Brain microvascular endothelial cell (primary cell): ENCODE measurements at regions not wholly inside any gene's neighbourhood (a gene's known extent, or its start where the extent isn't known, plus 50 kb on each side); places are given as distances from the start of the nearest gene placed in this dataset.

Experiments
- DNase-seq: peaks from one replicate; pipeline ENCODE4 v3.0.0-alpha.2; 2020
- H3K27ac ChIP-seq: fragments of 250-450 bp; sonication (Bioruptor Pico); 2 replicates; pipeline ENCODE4 v1.5.1; 2020; ENCODE audit warnings: mild to moderate bottlenecking, moderate library complexity
- H3K27me3 ChIP-seq: fragments of 250-450 bp; sonication (Bioruptor Pico); replicated peaks from 2 replicates; pipeline ENCODE4 v1.5.1; 2020; ENCODE audit warnings: mild to moderate bottlenecking
- H3K36me3 ChIP-seq: fragments of 250-450 bp; sonication (Bioruptor Pico); replicated peaks from 2 replicates; pipeline ENCODE4 v1.5.1; 2020; ENCODE audit warnings: mild to moderate bottlenecking
- H3K4me3 ChIP-seq: 2 replicates; pipeline ENCODE4 v1.5.1; 2011; ENCODE audit warnings: low read depth, mild to moderate bottlenecking, control low read depth, low read length, moderate library complexity
- in situ Hi-C: cut with HindIII; loops from 2 replicates; pipeline ENCODE4 v1.10.0; 2017; ENCODE audit warnings: low sequenced_read_pairs, low pct_ligation_motif_present
- TF ChIP-seq, protein P1 (sequence below): IDR thresholded peaks from 2 replicates; pipeline ENCODE4 v1.5.1; 2011; ENCODE audit warnings: low read depth, mild to moderate bottlenecking, moderate library complexity, low read length, control low read depth, inconsistent platforms; ENCODE audit errors: missing control alignments

DNA sequence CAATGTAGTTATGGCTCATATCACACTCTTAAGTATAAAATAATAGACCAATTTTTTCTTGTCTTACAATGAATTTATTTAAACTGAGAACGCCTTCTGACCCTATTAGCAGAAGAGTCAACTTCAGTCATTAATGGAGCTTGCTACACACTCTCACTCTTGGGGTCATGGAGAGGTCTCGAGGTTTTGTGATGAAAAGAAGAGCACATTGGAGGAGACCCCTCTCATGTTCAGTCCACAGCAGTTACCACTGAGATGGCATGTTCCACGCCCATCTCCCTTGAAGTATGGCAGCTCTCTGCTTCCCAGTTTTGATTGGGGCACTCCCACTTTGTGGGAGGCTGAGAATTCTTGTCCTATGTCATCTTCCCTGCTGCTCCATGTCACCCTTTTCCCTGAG, 266.4 kb downstream of the RPS29 start:
- in situ Hi-C loops, result no loop called here
- H3K27me3 ChIP-seq, result no peaks in the 10 kb centered on the region
- TF ChIP-seq, protein P1, sequence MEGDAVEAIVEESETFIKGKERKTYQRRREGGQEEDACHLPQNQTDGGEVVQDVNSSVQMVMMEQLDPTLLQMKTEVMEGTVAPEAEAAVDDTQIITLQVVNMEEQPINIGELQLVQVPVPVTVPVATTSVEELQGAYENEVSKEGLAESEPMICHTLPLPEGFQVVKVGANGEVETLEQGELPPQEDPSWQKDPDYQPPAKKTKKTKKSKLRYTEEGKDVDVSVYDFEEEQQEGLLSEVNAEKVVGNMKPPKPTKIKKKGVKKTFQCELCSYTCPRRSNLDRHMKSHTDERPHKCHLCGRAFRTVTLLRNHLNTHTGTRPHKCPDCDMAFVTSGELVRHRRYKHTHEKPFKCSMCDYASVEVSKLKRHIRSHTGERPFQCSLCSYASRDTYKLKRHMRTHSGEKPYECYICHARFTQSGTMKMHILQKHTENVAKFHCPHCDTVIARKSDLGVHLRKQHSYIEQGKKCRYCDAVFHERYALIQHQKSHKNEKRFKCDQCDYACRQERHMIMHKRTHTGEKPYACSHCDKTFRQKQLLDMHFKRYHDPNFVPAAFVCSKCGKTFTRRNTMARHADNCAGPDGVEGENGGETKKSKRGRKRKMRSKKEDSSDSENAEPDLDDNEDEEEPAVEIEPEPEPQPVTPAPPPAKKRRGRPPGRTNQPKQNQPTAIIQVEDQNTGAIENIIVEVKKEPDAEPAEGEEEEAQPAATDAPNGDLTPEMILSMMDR, result no peak
- H3K36me3 ChIP-seq, result no peaks in the 10 kb centered on the region
- no peak overlapping the region for H3K27ac ChIP-seq
- DNase-seq, result no peak
- H3K4me3 ChIP-seq, result no peak overlapping the region

DNA sequence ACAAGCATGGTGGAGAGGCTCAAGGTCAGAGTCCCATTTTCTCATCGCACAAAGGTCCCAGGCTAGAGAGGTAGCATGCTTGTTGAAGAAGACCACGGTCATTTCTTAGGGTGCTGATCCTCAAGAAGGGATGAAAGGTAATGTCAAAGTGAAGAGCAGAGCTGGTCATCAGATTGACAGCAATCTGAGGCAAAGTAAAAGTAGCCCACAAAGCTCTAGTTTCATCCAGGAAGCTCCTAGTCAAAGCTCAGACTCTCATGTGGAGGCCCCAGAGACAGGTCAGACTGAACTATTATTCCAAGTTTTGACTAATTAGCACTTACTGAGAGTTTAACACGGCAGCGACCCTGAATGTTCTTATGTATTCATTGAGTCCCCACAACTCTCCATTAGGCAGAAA, 270.6 kb downstream of the RPS29 start:
- DNase-seq, result no peak
- H3K27me3 ChIP-seq, result no peaks in the 10 kb centered on the region
- H3K27ac ChIP-seq, result no peak overlapping the region
- no peak overlapping the region for H3K4me3 ChIP-seq
- in situ Hi-C loops, result no loop called here
- no peaks in the 10 kb centered on the region for H3K36me3 ChIP-seq
- TF ChIP-seq, protein P1, result no peak

DNA sequence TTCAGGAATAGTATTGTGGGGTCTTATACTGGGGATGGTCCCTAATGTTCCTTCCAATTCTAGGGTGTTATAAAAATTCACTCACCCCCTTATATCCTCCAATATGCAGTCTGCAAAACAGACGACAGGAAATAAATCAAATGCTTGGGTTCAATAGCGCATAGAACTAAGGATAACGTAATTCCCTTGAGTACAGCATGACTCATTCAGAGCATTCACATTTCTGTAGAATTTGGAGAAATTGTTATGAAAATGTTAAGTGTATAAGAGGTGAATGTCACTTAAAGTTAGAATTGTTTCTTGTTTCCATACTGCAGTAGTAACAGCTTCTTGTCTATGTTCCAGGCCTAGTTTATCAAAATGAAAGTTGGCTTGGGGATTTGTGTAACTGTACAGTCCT, 271.4 kb downstream of the RPS29 start:
- Histone ChIP-seq H3K27ac (peak overlapping the region; percentile 50), H3K36me3 (no peaks in the 10 kb centered on the region), H3K27me3 (no peaks in the 10 kb centered on the region), H3K4me3 (no peak overlapping the region)
- TF ChIP-seq, protein P1, result no peak
- in situ Hi-C loops, result no loop called here
- peak; percentile 27 for DNase-seq

DNA sequence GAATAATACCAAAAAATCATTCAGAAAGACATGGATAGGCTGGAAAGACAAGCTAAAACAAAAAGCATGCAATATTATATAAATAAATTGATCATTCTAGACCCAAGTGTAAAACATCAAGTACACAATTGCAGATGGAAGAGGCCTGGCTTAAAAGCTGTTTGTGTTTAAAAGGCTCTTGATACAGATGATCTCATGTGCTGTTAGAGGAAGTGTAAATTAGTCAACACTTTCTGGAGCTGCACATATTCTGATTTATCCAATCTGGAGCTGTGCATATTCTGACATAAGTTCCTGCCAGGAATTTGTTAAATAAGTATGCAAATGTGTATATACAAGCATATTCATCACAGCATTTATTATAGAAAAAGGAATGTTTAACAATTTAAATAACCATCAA, 273.1 kb downstream of the RPS29 start:
- in situ Hi-C loops, result no loop called here
- no peaks in the 10 kb centered on the region for H3K36me3 ChIP-seq
- TF ChIP-seq, protein P1, result no peak
- H3K27me3 ChIP-seq, result no peaks in the 10 kb centered on the region
- no peak for DNase-seq
- H3K4me3 ChIP-seq, result no peak overlapping the region
- no peak overlapping the region for H3K27ac ChIP-seq

GRCh38 chr14:49310298-49310697, 275.9 kb downstream of the RPS29 start:
- no peak overlapping the region for H3K27ac ChIP-seq
- in situ Hi-C loops, result no loop called here

More at GRCh38 chr14:49310298-49310697, 275.9 kb downstream of the RPS29 start:
- Histone ChIP-seq H3K36me3 (no peaks in the 10 kb centered on the region), H3K4me3 (no peak overlapping the region), H3K27me3 (no peaks in the 10 kb centered on the region)
- DNase-seq, result no peak
- TF ChIP-seq, protein P1, result no peak
